Left kidney (tissue), 1 donor: ENCODE measurements at regions not wholly inside any gene's neighbourhood (a gene's known extent, or its start where the extent isn't known, plus 50 kb on each side); places are given as distances from the start of the nearest gene placed in this dataset.

Experiments used
- DNase-seq: peaks from one replicate; pipeline ENCODE4 v3.0.0-alpha.2; 2013

- no peak for DNase-seq
Measured at GRCh38 chr13:30030141-30030750, 179.8 kb upstream of the UBL3 start.

DNA sequence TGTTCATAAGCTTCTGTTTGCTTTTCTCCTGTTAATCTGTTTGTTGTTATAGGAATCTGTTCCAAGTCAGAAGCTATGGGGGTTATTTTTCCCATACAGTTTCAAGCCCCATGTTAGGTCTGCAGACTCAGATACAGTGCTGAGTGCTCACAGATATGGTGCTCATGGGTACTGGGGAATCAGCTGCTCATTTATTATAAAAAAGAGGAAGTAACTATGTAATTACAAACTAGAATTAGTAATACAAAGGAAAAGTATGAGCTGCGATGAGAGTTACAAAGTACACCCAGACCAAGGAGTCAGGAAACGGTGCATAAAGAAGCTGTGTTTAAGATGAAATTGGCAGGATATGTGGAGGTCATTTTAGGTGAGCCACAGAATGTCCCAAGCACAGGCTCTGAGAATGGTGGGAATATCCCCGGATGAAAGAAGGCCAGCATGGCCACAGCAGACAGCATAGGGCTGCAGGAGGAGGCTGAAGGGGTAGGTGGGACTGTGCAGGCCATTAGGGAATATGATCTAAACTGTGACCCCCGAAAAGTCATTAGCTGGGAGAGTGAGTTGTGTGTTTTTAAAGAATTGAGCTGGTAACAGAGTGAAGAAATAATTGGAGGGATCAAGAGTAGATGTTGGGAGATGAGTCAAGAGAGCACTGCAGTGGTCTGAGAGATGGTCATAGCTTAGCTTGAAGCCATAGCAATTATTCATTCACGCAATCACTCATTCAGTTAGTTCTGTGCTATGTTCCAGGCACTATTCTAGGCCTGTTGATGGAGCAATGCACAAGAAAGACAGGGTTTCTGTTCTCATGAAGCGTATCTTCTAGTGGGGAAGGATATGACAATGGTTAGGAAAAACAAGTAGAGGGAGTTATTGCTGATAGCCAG, 177.4 kb upstream of the UBL3 start:
- no peak for DNase-seq

GRCh38 chr13:30026909-30027308, 176.5 kb upstream of the UBL3 start:
- no peak for DNase-seq

DNA sequence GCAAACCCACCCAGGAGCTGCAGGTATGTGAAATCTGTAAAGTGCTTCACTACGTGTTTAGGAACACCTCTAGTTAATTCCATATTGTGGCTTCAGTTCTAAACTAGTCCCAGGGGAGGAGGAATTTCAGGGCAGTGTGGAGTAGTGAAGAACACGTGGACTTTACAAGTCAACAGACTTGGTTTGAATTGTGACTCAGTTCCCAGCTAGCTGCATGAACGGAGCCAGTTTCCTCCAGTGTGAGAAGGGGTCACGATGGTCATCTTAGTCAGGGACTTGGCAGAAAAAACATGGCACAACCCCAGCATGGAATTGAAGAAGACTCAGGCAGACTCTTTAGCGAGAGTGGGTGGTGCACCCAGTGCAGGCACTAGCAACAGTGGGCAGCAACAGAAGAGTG, 175.7 kb upstream of the UBL3 start:
- DNase-seq: no peak

DNA sequence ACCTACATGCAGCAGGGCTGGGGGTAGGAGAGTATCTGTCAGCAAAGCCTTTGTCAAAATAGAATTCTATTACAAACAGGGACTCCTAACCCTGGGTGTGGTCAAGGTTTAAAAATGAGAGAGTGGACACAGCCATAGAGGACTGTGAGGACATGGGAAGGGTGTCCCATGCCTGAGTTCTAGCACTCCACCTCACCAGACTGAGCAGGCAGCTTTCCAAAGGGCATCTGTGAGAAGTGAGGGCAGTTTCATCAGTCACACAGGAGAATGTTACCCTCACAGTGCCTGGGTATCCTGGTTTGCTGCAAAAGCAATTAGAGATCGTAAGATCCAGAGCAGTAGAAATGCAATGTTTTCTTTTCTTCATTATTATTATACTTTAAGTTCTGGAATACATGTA, 174.9 kb upstream of the UBL3 start:
- DNase-seq: no peak

DNA sequence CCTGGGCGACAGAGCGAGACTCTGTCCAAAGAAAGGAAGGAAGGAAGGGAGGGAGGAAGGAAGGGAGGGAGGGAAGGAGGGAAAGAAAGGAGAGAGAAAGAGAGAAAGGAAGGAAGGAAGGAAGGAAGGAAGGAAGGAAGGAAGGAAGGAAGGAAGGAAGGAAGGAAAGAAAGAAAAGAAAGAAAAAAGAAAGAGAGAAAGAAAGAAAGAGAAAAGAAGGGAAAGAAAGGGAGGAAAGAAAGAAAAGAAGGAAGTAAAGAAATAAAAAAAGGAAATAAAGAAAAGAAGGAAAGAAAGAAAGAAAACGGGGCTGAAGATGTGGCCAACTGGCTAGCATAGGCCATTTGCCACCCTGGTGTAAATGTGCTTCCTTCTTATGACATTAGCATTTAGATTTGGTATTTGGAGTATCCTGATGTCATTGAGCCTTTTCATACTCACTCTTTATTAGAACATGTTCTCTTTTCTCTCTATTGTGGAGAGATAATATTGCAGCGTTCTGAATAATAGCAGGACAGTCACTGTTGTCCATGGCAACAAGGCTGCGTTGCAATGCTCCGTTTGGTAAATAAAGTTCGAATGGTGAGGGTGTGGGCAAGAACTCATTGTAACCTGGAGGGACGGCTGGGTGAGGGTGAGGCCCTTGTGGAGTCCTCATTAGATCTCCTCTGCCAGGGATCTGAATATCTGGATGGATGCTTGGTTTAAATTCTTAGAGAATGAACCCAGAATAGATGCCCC, 173.9 kb upstream of the UBL3 start:
- DNase-seq: no peak

DNA sequence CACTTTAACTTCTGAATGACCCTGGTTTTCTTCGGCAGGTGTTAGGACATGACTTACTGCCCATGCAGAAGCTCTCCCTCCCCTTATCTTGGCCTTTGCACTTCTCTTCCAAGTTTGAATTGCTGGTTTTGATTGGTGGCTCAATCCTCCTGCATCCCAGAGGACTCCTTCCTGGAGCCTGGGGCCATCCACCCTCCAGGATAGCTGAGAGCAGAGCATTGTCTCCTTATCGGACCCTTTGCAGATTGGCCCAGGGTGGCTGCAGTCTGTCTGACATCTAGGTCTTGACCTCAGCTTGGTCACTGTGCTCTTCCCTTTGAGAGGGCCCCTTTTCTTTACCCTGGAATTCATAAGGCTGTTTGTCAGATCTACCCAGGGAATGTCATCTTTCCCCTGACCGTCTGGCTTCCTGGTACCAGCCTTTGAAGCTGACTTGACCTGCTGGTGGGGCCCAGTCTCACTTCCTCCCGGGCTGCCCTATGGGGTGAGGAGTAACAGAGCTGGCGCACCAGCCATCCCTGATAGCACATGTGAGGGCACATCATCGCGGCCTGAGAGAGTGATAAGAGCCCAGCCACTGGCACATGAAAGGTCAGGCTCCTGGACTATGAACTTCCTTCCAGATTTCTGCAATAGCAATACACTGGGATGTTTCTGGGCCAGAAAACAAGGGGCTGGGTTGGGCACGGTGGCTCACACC, 172.9 kb upstream of the UBL3 start:
- DNase-seq: no peak

GRCh38 chr13:30022796-30023195, 172.4 kb upstream of the UBL3 start:
- DNase-seq: no peak

DNA sequence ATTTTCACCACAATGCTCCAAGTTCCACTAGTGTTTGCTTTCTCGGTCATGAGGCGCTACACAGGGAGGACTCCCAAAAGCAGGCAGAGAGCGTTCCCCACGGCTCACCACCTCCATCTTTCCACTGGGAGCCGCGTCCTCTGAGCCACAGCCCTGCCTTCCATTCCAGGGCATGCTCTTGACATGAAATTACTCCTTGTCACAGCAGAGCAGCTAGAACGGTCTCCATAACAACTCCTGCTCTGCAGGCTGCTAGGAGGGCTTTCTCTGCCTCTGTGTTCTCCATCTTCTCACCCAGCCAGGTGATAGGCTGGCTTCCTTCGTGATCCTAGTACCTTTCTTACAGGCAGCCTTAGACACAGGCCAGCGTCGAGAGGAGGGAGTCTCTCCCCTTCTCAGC, 171.8 kb upstream of the UBL3 start:
- DNase-seq: no peak

GRCh38 chr13:30021611-30022010, 171.2 kb upstream of the UBL3 start:
- DNase-seq: no peak

GRCh38 chr13:30020726-30021312, 170.4 kb upstream of the UBL3 start:
- DNase-seq: no peak

GRCh38 chr13:30019648-30020626, 169.5 kb upstream of the UBL3 start:
- DNase-seq: no peak

DNA sequence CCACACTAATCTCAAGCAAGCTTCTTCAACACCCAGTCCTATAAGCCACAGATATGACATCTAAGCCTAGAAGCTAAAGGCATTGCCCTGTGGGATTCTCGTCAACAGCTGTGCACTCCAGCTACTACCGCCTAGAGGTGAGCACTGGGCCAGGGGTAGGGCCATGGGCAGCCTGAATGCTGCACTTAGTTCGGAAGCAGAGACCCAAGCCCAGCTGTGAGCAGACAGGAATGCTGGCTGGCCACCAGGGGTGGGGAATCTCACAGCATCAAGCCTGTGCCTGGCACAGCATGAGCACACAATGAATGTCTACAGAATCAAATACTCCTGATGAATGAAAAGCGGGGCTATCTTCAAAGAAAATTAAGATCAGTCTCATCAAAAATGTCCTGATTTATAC, 167.5 kb upstream of the UBL3 start:
- no peak for DNase-seq

DNA sequence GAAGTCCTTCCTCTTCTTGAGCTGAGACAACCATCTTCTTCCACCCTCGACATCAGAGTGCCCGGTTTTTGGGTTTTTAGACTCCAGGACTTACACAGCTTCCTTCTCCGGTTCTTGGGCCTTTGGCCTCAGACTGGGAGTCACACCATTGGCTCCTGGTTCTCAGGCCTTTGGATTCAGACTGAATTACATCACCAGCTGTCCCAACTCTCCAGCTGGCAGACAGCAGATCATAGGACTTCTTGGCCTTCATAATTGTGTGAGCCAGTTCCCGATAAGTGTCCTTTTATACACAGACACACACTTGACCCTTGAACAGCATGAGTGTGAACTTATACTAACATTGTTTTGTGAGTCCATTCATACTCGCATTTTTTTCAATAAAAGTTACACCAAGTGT, 166.0 kb upstream of the UBL3 start:
- DNase-seq: no peak

GRCh38 chr13:30009411-30009810, 159.0 kb upstream of the UBL3 start:
- no peak for DNase-seq

GRCh38 chr13:30006246-30006645, 155.8 kb upstream of the UBL3 start:
- DNase-seq: no peak

DNA sequence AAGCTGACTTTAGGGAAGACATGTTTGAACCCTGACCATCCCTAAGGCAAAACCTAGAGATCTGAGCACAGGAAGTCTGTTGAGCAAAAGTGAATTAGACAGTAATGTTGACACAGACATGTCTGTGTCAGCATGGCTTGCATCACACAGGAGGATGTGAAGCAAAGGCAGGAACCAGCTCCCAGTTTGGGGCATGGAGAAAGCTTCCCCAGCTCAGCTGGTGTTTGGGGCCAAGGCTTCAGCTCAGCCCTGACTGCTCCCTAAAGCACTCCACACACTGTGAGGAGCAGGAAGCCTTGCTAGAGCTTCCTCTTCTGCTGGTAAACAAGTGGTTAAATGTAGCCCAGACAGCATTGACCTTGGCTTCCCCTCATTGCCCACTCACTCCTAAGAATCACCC, 153.8 kb upstream of the UBL3 start:
- DNase-seq: no peak

DNA sequence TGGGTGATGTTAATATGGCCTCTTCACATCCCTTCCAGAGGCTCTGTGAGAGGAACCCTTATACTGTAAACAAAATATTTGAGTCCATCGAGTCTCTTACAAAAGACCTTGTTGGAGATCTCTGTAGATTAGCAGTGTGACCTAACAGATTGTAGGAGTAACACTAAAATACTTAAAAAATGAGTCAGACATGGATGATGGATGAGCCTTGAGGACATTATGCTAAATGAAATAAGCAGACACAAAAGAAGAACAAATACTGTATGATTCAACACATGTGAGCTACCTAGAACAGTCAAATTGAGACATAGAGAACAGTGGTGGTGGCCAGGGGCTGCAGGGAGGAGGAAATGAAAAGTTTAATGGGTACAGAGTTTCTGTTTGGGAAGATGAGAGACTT, 152.2 kb upstream of the UBL3 start:
- no peak for DNase-seq

- DNase-seq: no peak
Measured at GRCh38 chr13:30000370-30000765, 150.0 kb upstream of the UBL3 start.

GRCh38 chr13:29999492-30000369, 149.3 kb upstream of the UBL3 start:
- no peak for DNase-seq
